NT2/D1 (cell line): ENCODE measurements at regions not wholly inside any gene's neighbourhood (a gene's known extent, or its start where the extent isn't known, plus 50 kb on each side); places are given as distances from the start of the nearest gene placed in this dataset.

Source experiments
- DNase-seq: peaks from one replicate; pipeline ENCODE4 v3.0.0-alpha.2; 2011; ENCODE audit warnings: low read depth, low spot score
- H3K27me3 ChIP-seq: 2 replicates; pipeline ENCODE4 v1.6.0; 2011; ENCODE audit warnings: mild to moderate bottlenecking; ENCODE audit not compliant: insufficient read length, insufficient read depth
- H3K36me3 ChIP-seq: 2 replicates; pipeline ENCODE4 v1.6.1; 2011; ENCODE audit warnings: mild to moderate bottlenecking, low read length, mixed read lengths; ENCODE audit not compliant: insufficient read depth, insufficient read length
- H3K4me1 ChIP-seq: 2 replicates; pipeline ENCODE4 v1.5.1; 2011; ENCODE audit not compliant: insufficient read depth, insufficient read length
- H3K4me3 ChIP-seq: 2 replicates; pipeline ENCODE4 v1.5.1; 2011; ENCODE audit warnings: low read depth; ENCODE audit not compliant: insufficient read length
- H3K9ac ChIP-seq: 2 replicates; pipeline ENCODE4 v1.6.0; 2011; ENCODE audit warnings: low read depth; ENCODE audit not compliant: insufficient read length
- H3K9me3 ChIP-seq: 2 replicates; pipeline ENCODE4 v1.5.1; 2011; ENCODE audit warnings: mild to moderate bottlenecking, low read length; ENCODE audit not compliant: insufficient read depth
- SUZ12 ChIP-seq: IDR thresholded peaks from 2 replicates; pipeline ENCODE4 v1.6.1; 2011; ENCODE audit not compliant: insufficient read length, insufficient read depth; ENCODE audit errors: extremely low read depth
- YY1 ChIP-seq: IDR thresholded peaks from 2 replicates; pipeline ENCODE4 v1.6.1; 2011; ENCODE audit not compliant: insufficient read length, insufficient read depth
- ZNF274 ChIP-seq: IDR thresholded peaks from 2 replicates; pipeline ENCODE4 v1.6.1; 2011; ENCODE audit warnings: mild to moderate bottlenecking, low read depth, low read length

- Histone ChIP-seq H3K9me3 (no peaks in the 10 kb centered on the region), H3K4me3 (no peak overlapping the region), H3K27me3 (no peaks in the 10 kb centered on the region), H3K9ac (no peak overlapping the region), H3K4me1 (no peaks in the 10 kb centered on the region), H3K36me3 (no peaks in the 10 kb centered on the region)
- no peak for TF ChIP-seq SUZ12
- TF ChIP-seq ZNF274, result no peak
- TF ChIP-seq YY1, result no peak
- no peak for DNase-seq
Observed at GRCh38 chrX:20479048-20479447, 212.3 kb upstream of the RPS6KA3 start.

- Histone ChIP-seq H3K4me3 (no peak overlapping the region), H3K9me3 (no peaks in the 10 kb centered on the region), H3K9ac (no peak overlapping the region), H3K36me3 (no peaks in the 10 kb centered on the region), H3K4me1 (no peaks in the 10 kb centered on the region), H3K27me3 (no peaks in the 10 kb centered on the region)
- DNase-seq, result no peak
- TF ChIP-seq YY1 (no peak), SUZ12 (no peak), ZNF274 (no peak)
Observed at GRCh38 chrX:20477836-20478524, 211.3 kb upstream of the RPS6KA3 start.

DNA sequence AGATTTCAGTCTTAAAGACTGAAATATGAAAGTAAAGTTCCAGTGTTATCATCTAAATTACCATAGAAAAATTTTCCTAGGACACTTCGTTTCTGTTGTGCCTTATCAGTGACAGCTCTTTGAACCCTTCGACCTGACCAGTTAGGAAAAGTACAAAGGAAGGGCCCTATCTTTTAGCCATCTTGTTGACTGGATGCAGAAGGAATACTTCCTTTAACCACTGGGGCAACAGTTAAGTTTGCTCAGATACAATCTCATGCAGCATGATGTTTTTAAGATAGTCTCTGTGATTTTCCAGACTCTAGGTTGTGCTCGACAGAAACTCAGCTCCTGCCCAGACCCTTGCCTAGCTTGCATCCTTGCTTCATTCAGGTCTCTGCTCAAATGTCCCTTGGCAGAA, 210.5 kb upstream of the RPS6KA3 start:
- Histone ChIP-seq H3K27me3 (no peaks in the 10 kb centered on the region), H3K4me3 (no peak overlapping the region), H3K9me3 (no peaks in the 10 kb centered on the region), H3K9ac (no peak overlapping the region), H3K36me3 (no peaks in the 10 kb centered on the region), H3K4me1 (no peaks in the 10 kb centered on the region)
- TF ChIP-seq SUZ12 (no peak), YY1 (no peak), ZNF274 (no peak)
- DNase-seq, result no peak

- TF ChIP-seq YY1 (no peak), ZNF274 (no peak), SUZ12 (no peak)
- Histone ChIP-seq H3K27me3 (no peaks in the 10 kb centered on the region), H3K4me1 (no peaks in the 10 kb centered on the region), H3K36me3 (no peaks in the 10 kb centered on the region), H3K4me3 (no peak overlapping the region), H3K9me3 (no peaks in the 10 kb centered on the region), H3K9ac (no peak overlapping the region)
- no peak for DNase-seq
Observed at GRCh38 chrX:20472620-20473258, 206.0 kb upstream of the RPS6KA3 start.

GRCh38 chrX:20472148-20472547, 205.4 kb upstream of the RPS6KA3 start:
- DNase-seq, result no peak
- H3K36me3 ChIP-seq, result no peaks in the 10 kb centered on the region
- H3K27me3 ChIP-seq, result no peaks in the 10 kb centered on the region
- H3K4me1 ChIP-seq, result no peaks in the 10 kb centered on the region
- H3K4me3 ChIP-seq, result no peak overlapping the region
- no peak for TF ChIP-seq YY1
- TF ChIP-seq ZNF274, result no peak
- no peak for TF ChIP-seq SUZ12
- H3K9ac ChIP-seq, result no peak overlapping the region
- H3K9me3 ChIP-seq, result no peaks in the 10 kb centered on the region

GRCh38 chrX:20471483-20471882, 204.8 kb upstream of the RPS6KA3 start:
- H3K4me3 ChIP-seq, result no peak overlapping the region
- H3K27me3 ChIP-seq, result no peaks in the 10 kb centered on the region
- H3K4me1 ChIP-seq, result no peaks in the 10 kb centered on the region
- no peaks in the 10 kb centered on the region for H3K9me3 ChIP-seq
- TF ChIP-seq YY1 (no peak), SUZ12 (no peak), ZNF274 (no peak)
- H3K9ac ChIP-seq, result no peak overlapping the region
- DNase-seq, result no peak
- H3K36me3 ChIP-seq, result no peaks in the 10 kb centered on the region

DNA sequence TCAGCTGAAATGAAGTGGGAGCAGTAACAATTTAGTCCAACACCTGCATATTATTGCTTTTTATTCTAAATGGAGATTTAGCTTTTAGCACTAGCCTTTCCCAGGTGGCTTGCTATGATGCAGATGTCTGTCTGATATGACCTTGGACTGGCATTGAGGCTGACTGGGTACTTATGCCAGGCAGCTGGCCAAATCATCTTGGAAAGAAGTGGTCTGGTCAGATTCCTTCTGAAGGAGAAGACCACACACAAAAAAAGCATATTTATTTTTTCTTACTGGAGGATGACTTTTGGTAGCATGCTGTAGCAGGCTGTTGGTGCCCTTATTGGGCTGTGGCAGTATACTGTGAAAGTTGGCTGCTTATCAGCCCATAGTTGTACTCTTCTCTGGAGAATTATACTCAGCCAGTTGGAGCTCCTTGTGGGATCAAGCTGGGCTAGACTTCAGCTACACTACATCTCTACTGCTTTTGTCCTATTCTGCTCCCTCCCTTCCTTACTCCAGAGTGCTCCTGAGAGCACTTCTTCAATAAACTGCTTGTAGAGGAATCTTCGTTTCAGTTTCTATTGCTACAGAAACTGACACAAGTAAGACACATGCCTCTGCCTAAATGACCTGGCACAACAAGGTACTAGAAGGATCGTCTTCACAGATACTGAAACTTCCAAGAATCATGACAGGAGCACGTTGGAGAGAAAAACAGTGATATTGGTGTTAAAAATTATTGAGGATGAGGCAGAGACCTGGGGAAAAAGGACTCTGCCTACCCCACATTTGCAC, 196.8 kb upstream of the RPS6KA3 start:
- Histone ChIP-seq H3K27me3 (no peaks in the 10 kb centered on the region), H3K9me3 (no peaks in the 10 kb centered on the region)
- DNase-seq, result no peak

More for the DNA sequence above, 196.8 kb upstream of the RPS6KA3 start:
- TF ChIP-seq ZNF274 (no peak), SUZ12 (no peak), YY1 (no peak)
- Histone ChIP-seq H3K4me1 (no peaks in the 10 kb centered on the region), H3K4me3 (no peak overlapping the region), H3K9ac (no peak overlapping the region), H3K36me3 (no peaks in the 10 kb centered on the region)
